Neural progenitor cell (in vitro differentiated cells): ENCODE measurements at regions not wholly inside any gene's neighbourhood (a gene's known extent, or its start where the extent isn't known, plus 50 kb on each side); places are given as distances from the start of the nearest gene placed in this dataset.

Experiments used
- CTCF ChIP-seq: fragments of 200-600 bp; sonication (generic); IDR thresholded peaks from 2 replicates; pipeline ENCODE4 v1.5.1; 2017; ENCODE audit warnings: antibody characterized with exemption, mild to moderate bottlenecking
- EZH2phosphoT487 ChIP-seq: fragments of 200-600 bp; sonication (generic); IDR thresholded peaks from 2 replicates; pipeline ENCODE4 v1.6.1; 2017; ENCODE audit warnings: antibody characterized with exemption

- TF ChIP-seq EZH2phosphoT487 = no peak
- no peak for TF ChIP-seq CTCF
These were observed 340.1 kb upstream of the GYPC start for GRCh38 chr2:126315828-126316227.
